DOHH2 (cell line): ENCODE measurements at regions not wholly inside any gene's neighbourhood (a gene's known extent, or its start where the extent isn't known, plus 50 kb on each side); places are given as distances from the start of the nearest gene placed in this dataset.

Source experiments
- CTCF ChIP-seq: fragments of 200-600 bp; sonication (generic); IDR thresholded peaks from one replicate; pipeline ENCODE4 v1.5.1; 2014; ENCODE audit warnings: antibody characterized with exemption, mild to moderate bottlenecking, low read depth, low read length; ENCODE audit not compliant: poor library complexity, severe bottlenecking
- EZH2phosphoT487 ChIP-seq: fragments of 200-600 bp; sonication (generic); IDR thresholded peaks from 2 replicates; pipeline ENCODE4 v1.6.1; 2017; ENCODE audit warnings: borderline replicate concordance, mild to moderate bottlenecking, antibody characterized with exemption, low read length, moderate library complexity, mixed read lengths

- TF ChIP-seq CTCF (no peak), EZH2phosphoT487 (no peak)
Observed at GRCh38 chr9:42275141-42275540, 91.7 kb downstream of the SPATA31A6 start.
